ENCODE measurements at regions not wholly inside any gene's neighbourhood (a gene's known extent, or its start where the extent isn't known, plus 50 kb on each side); places are given as distances from the start of the nearest gene placed in this dataset.

- no peak for TF ChIP-seq CTCF (IDR thresholded peaks at IDR 0.05)
- TF ChIP-seq REST (IDR thresholded peaks at IDR 0.05): no peak
- no peak for TF ChIP-seq BHLHE40 (IDR thresholded peaks at IDR 0.05; ENCODE audit: low read depth, low read length)
- TF ChIP-seq NFE2L2 (conservative IDR thresholded peaks at IDR 0.05; ENCODE audit: low read length): no peak
- no peak for TF ChIP-seq USF2 (IDR thresholded peaks at IDR 0.05)
- TF ChIP-seq, protein P1, sequence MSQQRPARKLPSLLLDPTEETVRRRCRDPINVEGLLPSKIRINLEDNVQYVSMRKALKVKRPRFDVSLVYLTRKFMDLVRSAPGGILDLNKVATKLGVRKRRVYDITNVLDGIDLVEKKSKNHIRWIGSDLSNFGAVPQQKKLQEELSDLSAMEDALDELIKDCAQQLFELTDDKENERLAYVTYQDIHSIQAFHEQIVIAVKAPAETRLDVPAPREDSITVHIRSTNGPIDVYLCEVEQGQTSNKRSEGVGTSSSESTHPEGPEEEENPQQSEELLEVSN (IDR thresholded peaks at IDR 0.05; ENCODE audit: borderline replicate concordance, low read depth): no peak
- TF ChIP-seq RAD21 (conservative IDR thresholded peaks at IDR 0.05 in 1 of 2, IDR thresholded peaks at IDR 0.05 in 1 of 2): no peak
Measured at GRCh38 chr11:45048870-45049691, 97.4 kb upstream of the PRDM11 start.

All from A549 (cell line).